ENCODE measurements at regions not wholly inside any gene's neighbourhood (a gene's known extent, or its start where the extent isn't known, plus 50 kb on each side); places are given as distances from the start of the nearest gene placed in this dataset.

DNA sequence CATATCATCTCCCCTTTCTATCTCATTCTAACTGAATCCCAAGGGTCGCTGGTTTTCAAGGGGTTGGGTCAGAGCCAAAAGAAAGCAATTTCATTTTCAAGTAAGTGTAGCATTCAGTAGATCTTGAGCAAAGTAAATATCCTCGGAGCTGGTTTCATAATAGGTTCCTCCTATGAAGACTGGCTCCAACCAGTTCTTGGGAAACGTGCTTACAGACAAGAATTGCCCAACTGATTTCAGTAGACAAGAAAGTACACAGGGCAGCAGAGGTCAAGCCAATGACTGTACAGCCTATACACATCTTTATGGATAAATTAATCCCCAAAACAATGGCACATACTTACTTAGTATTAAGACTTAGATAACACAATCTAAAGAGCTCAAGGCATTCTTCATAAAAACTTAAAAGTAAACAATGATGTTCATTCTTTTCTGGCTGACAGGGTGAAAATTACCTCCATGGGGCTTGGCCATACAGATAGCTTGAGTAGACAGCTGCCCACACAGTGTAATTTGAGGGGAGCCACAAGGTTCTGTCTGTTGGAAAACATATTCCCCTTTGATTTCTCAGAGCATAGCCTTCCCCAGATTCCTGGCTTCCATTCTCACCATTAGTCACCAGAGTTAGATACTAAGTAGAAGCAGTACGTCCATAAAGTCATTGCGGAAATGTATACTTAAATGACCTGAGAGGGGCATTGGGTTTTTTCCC lies 163.9 kb downstream of the ARRDC3 start:
- TF ChIP-seq, protein P1, sequence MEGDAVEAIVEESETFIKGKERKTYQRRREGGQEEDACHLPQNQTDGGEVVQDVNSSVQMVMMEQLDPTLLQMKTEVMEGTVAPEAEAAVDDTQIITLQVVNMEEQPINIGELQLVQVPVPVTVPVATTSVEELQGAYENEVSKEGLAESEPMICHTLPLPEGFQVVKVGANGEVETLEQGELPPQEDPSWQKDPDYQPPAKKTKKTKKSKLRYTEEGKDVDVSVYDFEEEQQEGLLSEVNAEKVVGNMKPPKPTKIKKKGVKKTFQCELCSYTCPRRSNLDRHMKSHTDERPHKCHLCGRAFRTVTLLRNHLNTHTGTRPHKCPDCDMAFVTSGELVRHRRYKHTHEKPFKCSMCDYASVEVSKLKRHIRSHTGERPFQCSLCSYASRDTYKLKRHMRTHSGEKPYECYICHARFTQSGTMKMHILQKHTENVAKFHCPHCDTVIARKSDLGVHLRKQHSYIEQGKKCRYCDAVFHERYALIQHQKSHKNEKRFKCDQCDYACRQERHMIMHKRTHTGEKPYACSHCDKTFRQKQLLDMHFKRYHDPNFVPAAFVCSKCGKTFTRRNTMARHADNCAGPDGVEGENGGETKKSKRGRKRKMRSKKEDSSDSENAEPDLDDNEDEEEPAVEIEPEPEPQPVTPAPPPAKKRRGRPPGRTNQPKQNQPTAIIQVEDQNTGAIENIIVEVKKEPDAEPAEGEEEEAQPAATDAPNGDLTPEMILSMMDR (IDR thresholded peaks at IDR 0.05): no peak
- TF ChIP-seq POLR2A (IDR thresholded peaks at IDR 0.05): no peak
